ENCODE measurements at regions not wholly inside any gene's neighbourhood (a gene's known extent, or its start where the extent isn't known, plus 50 kb on each side); places are given as distances from the start of the nearest gene placed in this dataset.
A peak's percentile ranks its signal among the peaks of the same experiment; 100 is the strongest.
"Not testable (repeated sequence)": the region's sequence is repeated elsewhere in the genome, so short reads cannot be mapped to it uniquely, and the experiment has no call there.

- DNase-seq = no peak
Measured at GRCh38 chr11:21930408-21930807, 262.5 kb upstream of the ANO5 start.

GRCh38 chr11:21931436-21932101 lies 261.3 kb upstream of the ANO5 start:
- DNase-seq = no peak

- no peak for DNase-seq
Measured at GRCh38 chr11:21933095-21933494, 259.8 kb upstream of the ANO5 start.

- DNase-seq = no peak
Measured at GRCh38 chr11:21944577-21944976, 248.3 kb upstream of the ANO5 start.

GRCh38 chr11:21948876-21949275 lies 244.0 kb upstream of the ANO5 start:
- DNase-seq = no peak

GRCh38 chr11:21949763-21950413 lies 243.0 kb upstream of the ANO5 start:
- no peak for DNase-seq

GRCh38 chr11:21963013-21963412 lies 229.9 kb upstream of the ANO5 start:
- DNase-seq = no peak

GRCh38 chr11:21965221-21965620 lies 227.7 kb upstream of the ANO5 start:
- no peak for DNase-seq

- no peak for DNase-seq
Measured at GRCh38 chr11:21968702-21969101, 224.2 kb upstream of the ANO5 start.

GRCh38 chr11:21969841-21970240 lies 223.0 kb upstream of the ANO5 start:
- DNase-seq = no peak

- no peak for DNase-seq
Measured at GRCh38 chr11:21975242-21975641, 217.6 kb upstream of the ANO5 start.

- no peak for DNase-seq
Measured at GRCh38 chr11:21976210-21976609, 216.7 kb upstream of the ANO5 start.

GRCh38 chr11:21983431-21983830 lies 209.5 kb upstream of the ANO5 start:
- DNase-seq = no peak

GRCh38 chr11:21986361-21986760 lies 206.5 kb upstream of the ANO5 start:
- no peak for DNase-seq

GRCh38 chr11:21987261-21987660 lies 205.6 kb upstream of the ANO5 start:
- no peak for DNase-seq

GRCh38 chr11:21988477-21988876 lies 204.4 kb upstream of the ANO5 start:
- peak; percentile 6 to 31 (median 11) for DNase-seq

- not testable (repeated sequence) for DNase-seq
Measured at GRCh38 chr11:22001803-22002202, 191.1 kb upstream of the ANO5 start.

- no peak for DNase-seq
Measured at GRCh38 chr11:22006901-22007300, 186.0 kb upstream of the ANO5 start.

GRCh38 chr11:22031791-22032190 lies 161.1 kb upstream of the ANO5 start:
- DNase-seq = no peak

- DNase-seq = no peak
Measured at GRCh38 chr11:22037505-22037904, 155.4 kb upstream of the ANO5 start.

GRCh38 chr11:22041039-22041438 lies 151.8 kb upstream of the ANO5 start:
- DNase-seq = no peak

GRCh38 chr11:22042081-22042480 lies 150.8 kb upstream of the ANO5 start:
- DNase-seq = no peak

- DNase-seq = no peak
Measured at GRCh38 chr11:22044126-22044525, 148.8 kb upstream of the ANO5 start.

GRCh38 chr11:22049276-22049675 lies 143.6 kb upstream of the ANO5 start:
- no peak for DNase-seq
